Esophagus mucosa (tissue), 1 donor: ENCODE measurements at regions not wholly inside any gene's neighbourhood (a gene's known extent, or its start where the extent isn't known, plus 50 kb on each side); places are given as distances from the start of the nearest gene placed in this dataset.
"Not testable (repeated sequence)": the region's sequence is repeated elsewhere in the genome, so short reads cannot be mapped to it uniquely, and the experiment has no call there.

ENCODE experiments used
- ATAC-seq: fragments of 200-7000 bp; cut with Tn5 transposase; one replicate; pipeline ENCODE4 v1.9.1; 2020
- donor health status: DM: yes; HTN: yes; CAD: no.

GRCh38 chr13:50396001-50396400 lies 380.8 kb downstream of the KCNRG start:
- ATAC-seq, result peak; percentile 99

GRCh38 chr13:50396618-50397017 lies 381.4 kb downstream of the KCNRG start:
- not testable (repeated sequence) for ATAC-seq

- no peak for ATAC-seq
These were observed 384.9 kb downstream of the KCNRG start for GRCh38 chr13:50400035-50400726.

- peak; percentile 64 for ATAC-seq
These were observed 385.8 kb downstream of the KCNRG start for GRCh38 chr13:50401049-50401505.

- no peak for ATAC-seq
These were observed 386.6 kb downstream of the KCNRG start for GRCh38 chr13:50401721-50402465.

- ATAC-seq, result no peak
These were observed 388.1 kb downstream of the KCNRG start for GRCh38 chr13:50403311-50403710.

- no peak for ATAC-seq
These were observed 388.9 kb downstream of the KCNRG start for GRCh38 chr13:50404116-50404515.

GRCh38 chr13:50404769-50405168 lies 389.5 kb downstream of the KCNRG start:
- no peak for ATAC-seq

GRCh38 chr13:50406831-50407230 lies 391.6 kb downstream of the KCNRG start:
- no peak for ATAC-seq

GRCh38 chr13:50408068-50408467 lies 392.8 kb downstream of the KCNRG start:
- ATAC-seq, result no peak

GRCh38 chr13:50409220-50409619 lies 394.0 kb downstream of the KCNRG start:
- ATAC-seq, result no peak

- peak; percentile 65 for ATAC-seq
These were observed 395.9 kb downstream of the KCNRG start for GRCh38 chr13:50410921-50411746.

GRCh38 chr13:50412046-50412617 lies 396.9 kb downstream of the KCNRG start:
- ATAC-seq, result no peak

GRCh38 chr13:50414640-50415039 lies 399.4 kb downstream of the KCNRG start:
- ATAC-seq, result no peak

- no peak for ATAC-seq
These were observed 400.2 kb downstream of the KCNRG start for GRCh38 chr13:50415428-50415827.

GRCh38 chr13:50417597-50417996 lies 402.4 kb downstream of the KCNRG start:
- peak; percentile 66 for ATAC-seq

- ATAC-seq, result no peak
These were observed 404.2 kb downstream of the KCNRG start for GRCh38 chr13:50419331-50419865.

- no peak for ATAC-seq
These were observed 404.7 kb downstream of the KCNRG start for GRCh38 chr13:50419896-50420295.

- ATAC-seq, result no peak
These were observed 405.7 kb downstream of the KCNRG start for GRCh38 chr13:50420718-50421472.

GRCh38 chr13:50421473-50422130 lies 406.4 kb downstream of the KCNRG start:
- peak; percentile 72 for ATAC-seq
